ENCODE measurements at regions not wholly inside any gene's neighbourhood (a gene's known extent, or its start where the extent isn't known, plus 50 kb on each side); places are given as distances from the start of the nearest gene placed in this dataset.

DNA sequence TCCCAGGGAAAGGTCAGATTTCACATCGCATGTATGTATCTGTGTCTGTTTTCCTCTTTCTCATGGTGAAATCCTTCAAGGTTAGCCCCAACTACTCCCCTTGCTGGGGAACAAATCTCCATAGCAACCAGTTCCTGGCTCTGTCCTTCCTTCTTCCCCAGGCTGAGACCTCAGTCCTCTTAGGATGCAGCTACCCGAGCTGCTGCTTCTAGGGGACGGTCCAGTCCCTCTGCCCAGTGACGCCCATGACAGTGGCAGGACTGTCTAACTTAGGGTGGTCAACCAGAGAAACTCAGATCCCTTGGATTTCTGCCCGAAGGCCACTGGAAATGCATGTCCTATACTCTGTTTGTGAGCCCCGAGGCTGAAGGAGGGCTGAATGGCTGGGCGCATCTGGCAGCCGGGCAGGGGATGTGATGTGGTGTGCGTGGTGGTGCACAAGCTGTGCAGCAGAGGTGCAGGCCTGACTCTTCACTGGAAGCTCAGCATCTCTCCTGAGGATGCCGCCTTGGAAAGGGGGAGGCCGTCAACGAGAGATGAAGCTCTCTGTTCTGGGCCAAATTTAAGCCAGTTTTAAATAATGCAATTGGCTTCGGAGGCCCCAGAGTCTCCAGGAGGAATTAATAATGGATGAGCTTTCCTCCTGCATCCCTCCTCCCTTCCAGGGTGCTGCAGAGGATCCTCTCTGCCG, 118.7 kb upstream of the B3GAT1 start:
- no peak overlapping the region for H3K27ac ChIP-seq (ENCODE audit: low read length)
- no CpG with 5 or more reads among the region's 14 CpGs for WGBS (ENCODE audit: insufficient coverage, low lambda C conversion rate)
- H3K36me3 ChIP-seq (ENCODE audit: control insufficient read depth, insufficient read depth, low read length): no peaks in the 10 kb centered on the region
- no peaks in the 10 kb centered on the region for H3K27me3 ChIP-seq (ENCODE audit: control insufficient read depth, insufficient read depth, low read length)
- H3K4me3 ChIP-seq (ENCODE audit: low read length): no peak overlapping the region
- no peaks in the 10 kb centered on the region for H3K9me3 ChIP-seq (ENCODE audit: control insufficient read depth, low read depth, low read length)
- H3K4me1 ChIP-seq (ENCODE audit: control insufficient read depth, insufficient read depth, low read length): no peaks in the 10 kb centered on the region
- DNase-seq: no peak

GRCh38 chr11:134529212-134530096, 117.4 kb upstream of the B3GAT1 start:
- DNase-seq: no peak
- Histone ChIP-seq H3K4me1 (ENCODE audit: control insufficient read depth, insufficient read depth, low read length) (no peaks in the 10 kb centered on the region), H3K4me3 (ENCODE audit: low read length) (no peak overlapping the region), H3K36me3 (ENCODE audit: control insufficient read depth, insufficient read depth, low read length) (no peaks in the 10 kb centered on the region), H3K27ac (ENCODE audit: low read length) (no peak overlapping the region), H3K9me3 (ENCODE audit: control insufficient read depth, low read depth, low read length) (no peaks in the 10 kb centered on the region), H3K27me3 (ENCODE audit: control insufficient read depth, insufficient read depth, low read length) (no peaks in the 10 kb centered on the region)
- no CpG with 5 or more reads among the region's 26 CpGs for WGBS (ENCODE audit: insufficient coverage, low lambda C conversion rate)

DNA sequence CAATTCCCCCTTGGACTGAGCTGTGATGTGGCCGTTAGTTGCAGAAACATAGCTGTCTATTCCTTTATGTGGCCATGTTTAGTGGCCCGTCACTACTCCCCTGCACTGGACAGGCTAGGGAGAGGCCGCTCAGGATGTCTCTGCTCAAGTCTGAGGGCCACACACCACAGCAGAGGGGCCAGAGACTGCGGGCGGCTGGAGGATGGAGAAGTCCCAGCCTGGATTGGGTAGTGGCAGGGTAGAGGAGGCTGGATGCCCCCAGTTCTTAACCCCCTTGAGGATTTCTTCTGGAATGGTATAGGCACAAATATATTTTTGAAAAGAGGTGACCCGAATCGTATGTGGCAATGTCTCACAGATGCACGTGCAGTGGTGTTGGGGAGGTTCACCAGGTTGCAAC, 116.4 kb upstream of the B3GAT1 start:
- WGBS (ENCODE audit: insufficient coverage, low lambda C conversion rate): no CpG with 5 or more reads among the region's 8 CpGs
- Histone ChIP-seq H3K9me3 (ENCODE audit: control insufficient read depth, low read depth, low read length) (no peaks in the 10 kb centered on the region), H3K4me1 (ENCODE audit: control insufficient read depth, insufficient read depth, low read length) (no peaks in the 10 kb centered on the region), H3K36me3 (ENCODE audit: control insufficient read depth, insufficient read depth, low read length) (no peaks in the 10 kb centered on the region), H3K27ac (ENCODE audit: low read length) (no peak overlapping the region), H3K27me3 (ENCODE audit: control insufficient read depth, insufficient read depth, low read length) (no peaks in the 10 kb centered on the region), H3K4me3 (ENCODE audit: low read length) (no peak overlapping the region)
- DNase-seq: no peak

DNA sequence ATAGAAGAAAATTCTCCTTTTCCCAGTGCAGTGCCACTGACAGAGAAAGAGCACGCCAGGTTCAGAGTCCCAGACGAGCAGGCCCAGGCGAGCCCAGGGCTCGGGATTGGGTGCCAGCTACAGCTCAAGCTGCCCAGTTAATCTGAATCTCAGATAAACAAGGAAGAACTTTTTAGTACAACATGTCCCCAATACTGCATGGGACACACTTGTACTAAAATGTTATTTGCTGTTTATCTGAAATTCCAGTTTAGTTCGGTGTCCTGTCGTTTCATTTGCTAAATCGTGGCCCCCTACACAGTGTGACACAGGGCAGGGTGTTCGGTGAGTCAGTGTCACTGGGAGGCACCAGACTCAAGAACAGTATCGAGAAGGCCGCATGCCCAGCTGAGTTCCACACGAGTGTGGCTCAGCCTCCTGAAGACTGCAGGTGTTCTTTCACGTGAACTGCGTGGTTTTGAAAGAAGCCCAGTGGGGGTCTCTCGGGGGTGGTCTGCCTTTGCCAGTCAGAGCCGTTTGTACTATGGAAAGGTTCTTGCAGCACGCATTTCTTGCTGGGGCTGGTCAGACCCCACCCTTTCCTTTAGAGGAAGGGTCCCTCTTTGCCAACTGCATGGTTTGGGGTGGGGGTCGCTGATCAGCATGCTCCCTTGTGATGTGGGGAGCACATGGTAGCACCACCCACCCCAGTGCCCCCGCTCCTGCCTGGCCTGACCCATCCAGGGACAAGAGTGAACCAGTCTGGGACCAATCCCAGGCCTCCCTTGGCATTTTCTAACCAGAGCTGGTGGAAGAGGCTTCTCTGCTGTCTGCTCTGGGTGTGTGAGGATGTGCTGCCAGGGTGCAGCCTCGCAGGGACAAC, 115.6 kb upstream of the B3GAT1 start:
- Histone ChIP-seq H3K9me3 (ENCODE audit: control insufficient read depth, low read depth, low read length) (no peaks in the 10 kb centered on the region), H3K4me1 (ENCODE audit: control insufficient read depth, insufficient read depth, low read length) (no peaks in the 10 kb centered on the region), H3K36me3 (ENCODE audit: control insufficient read depth, insufficient read depth, low read length) (no peaks in the 10 kb centered on the region), H3K27me3 (ENCODE audit: control insufficient read depth, insufficient read depth, low read length) (no peaks in the 10 kb centered on the region), H3K4me3 (ENCODE audit: low read length) (no peak overlapping the region), H3K27ac (ENCODE audit: low read length) (no peak overlapping the region)
- no peak for DNase-seq
- no CpG with 5 or more reads among the region's 19 CpGs for WGBS (ENCODE audit: insufficient coverage, low lambda C conversion rate)

- no peak overlapping the region for H3K4me3 ChIP-seq (ENCODE audit: low read length)
- H3K9me3 ChIP-seq (ENCODE audit: control insufficient read depth, low read depth, low read length): no peaks in the 10 kb centered on the region
- no peaks in the 10 kb centered on the region for H3K36me3 ChIP-seq (ENCODE audit: control insufficient read depth, insufficient read depth, low read length)
- H3K27me3 ChIP-seq (ENCODE audit: control insufficient read depth, insufficient read depth, low read length): no peaks in the 10 kb centered on the region
- 67% methylated on average over 2 of the region's 28 CpGs for WGBS (ENCODE audit: insufficient coverage, low lambda C conversion rate)
- no peak overlapping the region for H3K27ac ChIP-seq (ENCODE audit: low read length)
- DNase-seq: no peak
- H3K4me1 ChIP-seq (ENCODE audit: control insufficient read depth, insufficient read depth, low read length): no peaks in the 10 kb centered on the region
Measured at GRCh38 chr11:134524896-134525845, 113.1 kb upstream of the B3GAT1 start.

DNA sequence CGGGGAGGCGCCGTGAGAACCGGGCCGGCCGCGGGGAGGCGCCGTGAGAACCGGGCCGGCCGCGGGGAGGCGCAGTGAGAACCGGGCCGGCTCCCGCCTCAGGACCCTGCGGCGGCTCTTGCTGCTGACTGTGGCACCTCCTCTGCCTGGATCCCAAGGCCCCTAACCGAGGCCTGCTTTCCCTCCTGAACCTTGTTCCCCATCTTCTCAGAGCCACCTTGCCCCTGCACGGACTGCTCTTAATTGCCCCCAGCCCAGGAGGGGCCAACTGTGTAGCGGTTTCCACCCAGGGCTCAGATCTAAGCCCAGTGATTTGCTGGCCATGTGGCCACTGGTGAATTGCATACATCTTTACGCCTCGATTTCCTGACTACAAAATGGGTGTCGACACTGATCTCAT, 112.2 kb upstream of the B3GAT1 start:
- Histone ChIP-seq H3K36me3 (ENCODE audit: control insufficient read depth, insufficient read depth, low read length) (no peaks in the 10 kb centered on the region), H3K4me1 (ENCODE audit: control insufficient read depth, insufficient read depth, low read length) (no peaks in the 10 kb centered on the region), H3K9me3 (ENCODE audit: control insufficient read depth, low read depth, low read length) (no peaks in the 10 kb centered on the region), H3K27me3 (ENCODE audit: control insufficient read depth, insufficient read depth, low read length) (no peaks in the 10 kb centered on the region), H3K4me3 (ENCODE audit: low read length) (no peak overlapping the region), H3K27ac (ENCODE audit: low read length) (no peak overlapping the region)
- no CpG with 5 or more reads among the region's 25 CpGs for WGBS (ENCODE audit: insufficient coverage, low lambda C conversion rate)
- no peak for DNase-seq

GRCh38 chr11:134522782-134523570, 110.9 kb upstream of the B3GAT1 start:
- Histone ChIP-seq H3K9me3 (ENCODE audit: control insufficient read depth, low read depth, low read length) (no peaks in the 10 kb centered on the region), H3K36me3 (ENCODE audit: control insufficient read depth, insufficient read depth, low read length) (no peaks in the 10 kb centered on the region), H3K27me3 (ENCODE audit: control insufficient read depth, insufficient read depth, low read length) (no peaks in the 10 kb centered on the region), H3K27ac (ENCODE audit: low read length) (no peak overlapping the region), H3K4me3 (ENCODE audit: low read length) (no peak overlapping the region), H3K4me1 (ENCODE audit: control insufficient read depth, insufficient read depth, low read length) (no peaks in the 10 kb centered on the region)
- WGBS (ENCODE audit: insufficient coverage, low lambda C conversion rate): no CpG with 5 or more reads among the region's 33 CpGs
- DNase-seq: no peak

DNA sequence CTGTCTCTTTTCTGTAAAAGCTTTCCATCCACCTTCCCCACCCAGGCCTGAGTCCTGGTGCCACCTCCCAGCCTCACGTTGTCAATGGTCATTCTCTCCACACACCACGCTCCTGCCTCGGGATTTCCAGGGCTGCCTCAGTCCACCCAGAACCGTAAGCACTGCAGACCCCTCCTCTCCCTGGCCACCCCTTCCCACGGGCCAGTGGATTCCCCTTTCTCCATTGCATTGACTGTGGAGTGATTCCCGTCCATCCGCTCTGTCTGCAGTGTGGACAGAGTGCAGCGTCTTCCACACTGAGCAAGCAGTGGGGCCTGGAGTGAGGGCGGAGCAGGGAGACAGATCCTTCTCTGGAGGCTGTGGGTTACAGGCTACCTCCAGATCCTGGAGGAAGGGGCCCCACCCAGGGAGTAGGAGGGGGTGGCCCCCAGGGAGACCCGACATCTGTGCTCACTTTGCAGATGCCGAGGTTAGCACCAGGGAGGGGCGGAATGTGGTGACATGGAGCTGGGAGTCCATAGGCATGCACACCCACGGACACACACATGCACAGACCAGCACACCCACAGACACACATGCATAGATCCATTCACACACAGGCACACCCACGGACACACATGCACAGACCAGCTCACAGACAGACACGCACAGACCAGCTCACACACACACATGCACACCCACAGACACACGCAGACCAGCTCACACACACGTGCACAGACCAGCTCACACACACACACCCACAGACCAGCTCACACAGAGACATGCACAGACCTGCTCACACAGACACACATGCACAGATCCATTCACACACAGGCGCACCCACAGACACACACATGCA, 109.6 kb upstream of the B3GAT1 start:
- Histone ChIP-seq H3K9me3 (ENCODE audit: control insufficient read depth, low read depth, low read length) (no peaks in the 10 kb centered on the region), H3K4me3 (ENCODE audit: low read length) (no peak overlapping the region), H3K27me3 (ENCODE audit: control insufficient read depth, insufficient read depth, low read length) (no peaks in the 10 kb centered on the region), H3K27ac (ENCODE audit: low read length) (no peak overlapping the region), H3K36me3 (ENCODE audit: control insufficient read depth, insufficient read depth, low read length) (no peaks in the 10 kb centered on the region), H3K4me1 (ENCODE audit: control insufficient read depth, insufficient read depth, low read length) (no peaks in the 10 kb centered on the region)
- no CpG with 5 or more reads among the region's 18 CpGs for WGBS (ENCODE audit: insufficient coverage, low lambda C conversion rate)
- no peak for DNase-seq

Data from large intestine (tissue), 3 donors.